Erythroblast (primary cell): ENCODE measurements at regions not wholly inside any gene's neighbourhood (a gene's known extent, or its start where the extent isn't known, plus 50 kb on each side); places are given as distances from the start of the nearest gene placed in this dataset.

ENCODE experiments used
- GATA1 ChIP-seq: IDR thresholded peaks from 2 replicates; pipeline ENCODE4 v1.6.1; 2011; ENCODE audit warnings: low read depth, mild to moderate bottlenecking, control low read depth, low read length, moderate library complexity
- POLR2A ChIP-seq: IDR thresholded peaks from 2 replicates; pipeline ENCODE4 v1.6.1; 2011; ENCODE audit warnings: mild to moderate bottlenecking, low read length

DNA sequence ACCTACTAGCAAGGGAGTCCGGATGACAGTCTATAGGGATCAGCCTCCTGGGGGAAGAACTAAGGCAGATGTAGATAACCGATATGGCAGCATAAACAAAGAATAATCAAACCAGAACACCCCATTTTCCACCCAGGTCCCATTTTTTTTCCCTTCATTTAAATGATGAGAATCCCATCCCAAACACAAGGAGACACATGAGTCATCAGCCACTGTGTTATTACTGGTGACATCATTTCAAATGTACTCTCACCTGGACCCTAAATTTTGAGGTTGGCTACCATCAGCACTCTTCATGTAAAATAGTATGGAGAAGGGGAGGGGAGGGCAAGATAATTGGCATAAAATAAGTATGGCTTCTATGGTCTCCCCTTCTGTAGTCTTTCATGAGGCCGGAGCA is 108.9 kb upstream of the GUCA2B start:
- no peak for TF ChIP-seq POLR2A
- no peak for TF ChIP-seq GATA1
